SK-N-SH treated with all-trans-retinoic acid at 6 μM for 48 hours (cell line): ENCODE measurements at regions not wholly inside any gene's neighbourhood (a gene's known extent, or its start where the extent isn't known, plus 50 kb on each side); places are given as distances from the start of the nearest gene placed in this dataset.

Source experiments
- ATAC-seq: fragments of 200-7000 bp; cut with Tn5 transposase; 3 replicates; pipeline ENCODE4 v1.9.1; 2020; ENCODE audit warnings: mild to moderate bottlenecking, moderate library complexity
- ARNTL ChIP-seq: fragments of 450-650 bp; formaldehyde crosslinking; IDR thresholded peaks from 2 replicates; pipeline ENCODE4 v1.5.0; 2020; ENCODE audit warnings: low read depth, mild to moderate bottlenecking, moderate library complexity, borderline replicate concordance
- BACH2 ChIP-seq: fragments of 250-450 bp; sonication (Bioruptor Pico); IDR thresholded peaks from 2 replicates; pipeline ENCODE4 v1.9.0; 2021; ENCODE audit warnings: mild to moderate bottlenecking, borderline replicate concordance
- CSRNP3 ChIP-seq: fragments of 250-450 bp; sonication (Bioruptor Pico); IDR thresholded peaks from 2 replicates; pipeline ENCODE4 v1.5.1; 2021; ENCODE audit warnings: mild to moderate bottlenecking, moderate library complexity
- ESRRG ChIP-seq: fragments of 250-450 bp; sonication (Bioruptor Pico); IDR thresholded peaks from 2 replicates; pipeline ENCODE4 v1.6.1; 2021; ENCODE audit warnings: mild to moderate bottlenecking
- GLIS3 ChIP-seq: fragments of 250-450 bp; sonication (Bioruptor Pico); IDR thresholded peaks from 2 replicates; pipeline ENCODE4 v1.5.0; 2020; ENCODE audit warnings: mild to moderate bottlenecking, moderate library complexity
- ISL1 ChIP-seq: fragments of 250-450 bp; sonication (Bioruptor Pico); IDR thresholded peaks from 2 replicates; pipeline ENCODE4 v2.1.2; 2022; ENCODE audit warnings: mild to moderate bottlenecking, moderate library complexity
- OSR1 ChIP-seq: fragments of 250-450 bp; sonication (Bioruptor Pico); IDR thresholded peaks from 2 replicates; pipeline ENCODE4 v1.8.0; 2022; ENCODE audit warnings: moderate library complexity, mild to moderate bottlenecking, inconsistent platforms
- PPARA ChIP-seq: fragments of 250-450 bp; sonication (Bioruptor Pico); IDR thresholded peaks from 2 replicates; pipeline ENCODE4 v1.5.0; 2020; ENCODE audit warnings: mild to moderate bottlenecking, borderline replicate concordance
- RARB ChIP-seq: fragments of 250-450 bp; sonication (Bioruptor Pico); IDR thresholded peaks from 2 replicates; pipeline ENCODE4 v1.8.0; 2021; ENCODE audit warnings: mild to moderate bottlenecking, moderate library complexity
- SNAI2 ChIP-seq: fragments of 250-450 bp; sonication (Bioruptor Pico); IDR thresholded peaks from 2 replicates; pipeline ENCODE4 v1.5.0; 2020; ENCODE audit warnings: mild to moderate bottlenecking, moderate library complexity
- TCF4 ChIP-seq: fragments of 250-450 bp; sonication (Bioruptor Pico); IDR thresholded peaks from 2 replicates; pipeline ENCODE4 v1.8.0; 2021; ENCODE audit warnings: mild to moderate bottlenecking, moderate library complexity, borderline replicate concordance
- TOX ChIP-seq: fragments of 250-450 bp; sonication (Bioruptor Pico); IDR thresholded peaks from 2 replicates; pipeline ENCODE4 v1.8.0; 2021; ENCODE audit warnings: mild to moderate bottlenecking, moderate library complexity, borderline replicate concordance
- ZC3H10 ChIP-seq: fragments of 250-450 bp; sonication (Bioruptor Pico); IDR thresholded peaks from 2 replicates; pipeline ENCODE4 v1.5.1; 2021; ENCODE audit warnings: mild to moderate bottlenecking, moderate library complexity
- ZFP3 ChIP-seq: fragments of 250-450 bp; sonication (Bioruptor Pico); IDR thresholded peaks from 2 replicates; pipeline ENCODE4 v1.5.0; 2020; ENCODE audit warnings: mild to moderate bottlenecking, moderate library complexity
- ZFP30 ChIP-seq: fragments of 450-650 bp; formaldehyde crosslinking; IDR thresholded peaks from 2 replicates; pipeline ENCODE4 v1.5.0; 2022; ENCODE audit warnings: mild to moderate bottlenecking, moderate library complexity
- ZNF565 ChIP-seq: fragments of 450-650 bp; formaldehyde crosslinking; conservative IDR thresholded peaks from 2 replicates; pipeline ENCODE4 v1.5.0; 2020; ENCODE audit warnings: low read depth, mild to moderate bottlenecking, moderate library complexity
- ZNF8 ChIP-seq: fragments of 450-650 bp; formaldehyde crosslinking; IDR thresholded peaks from 2 replicates; pipeline ENCODE4 v1.5.0; 2020; ENCODE audit warnings: mild to moderate bottlenecking, moderate library complexity
- TF ChIP-seq, protein P1 (sequence below): fragments of 250-450 bp; sonication (Bioruptor Pico); IDR thresholded peaks from 2 replicates; pipeline ENCODE4 v1.8.0; 2021; ENCODE audit warnings: low read depth, mild to moderate bottlenecking, moderate library complexity, borderline replicate concordance
- TF ChIP-seq, protein P2 (sequence below): fragments of 250-450 bp; sonication (Bioruptor Pico); IDR thresholded peaks from 2 replicates; pipeline ENCODE4 v1.5.1; 2020; ENCODE audit warnings: low read depth, mild to moderate bottlenecking, moderate library complexity
- TF ChIP-seq, protein P3 (sequence below): fragments of 250-450 bp; sonication (Bioruptor Pico); IDR thresholded peaks from 2 replicates; pipeline ENCODE4 v1.8.0; 2020; ENCODE audit warnings: mild to moderate bottlenecking, moderate library complexity, borderline replicate concordance
- TF ChIP-seq, protein P4 (sequence below): fragments of 250-450 bp; sonication (Bioruptor Pico); IDR thresholded peaks from 2 replicates; pipeline ENCODE4 v1.5.0; 2020; ENCODE audit warnings: mild to moderate bottlenecking, moderate library complexity

DNA sequence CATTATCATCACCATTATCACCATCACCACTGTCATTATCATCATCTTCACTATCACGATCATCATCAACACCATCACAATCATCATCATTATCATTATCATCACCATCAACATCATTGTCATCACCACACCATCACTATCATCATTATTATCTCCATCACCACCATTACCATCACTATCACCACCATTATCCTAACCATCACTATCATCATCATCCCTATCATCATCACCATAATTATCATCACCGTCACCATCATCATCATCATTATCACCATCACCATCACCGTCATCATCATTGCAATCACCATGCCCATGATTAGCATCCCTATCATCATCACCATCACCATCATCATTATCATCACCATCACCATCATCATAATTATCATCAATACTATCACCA, 311.9 kb downstream of the IRX2 start:
- ATAC-seq = no peak
- no peak for TF ChIP-seq RARB (CRISPR knock-in tag)
- no peak for TF ChIP-seq TCF4 (CRISPR knock-in tag)
- no peak for TF ChIP-seq ESRRG
- no peak for TF ChIP-seq ZNF565 (CRISPR knock-in tag)
- TF ChIP-seq SNAI2 (CRISPR knock-in tag) = no peak
- no peak for TF ChIP-seq ZFP30 (CRISPR knock-in tag)
- TF ChIP-seq BACH2 (CRISPR knock-in tag) = no peak
- TF ChIP-seq ZC3H10 (CRISPR knock-in tag) = no peak
- TF ChIP-seq OSR1 (CRISPR knock-in tag) = no peak
- no peak for TF ChIP-seq ZFP3 (CRISPR knock-in tag)
- TF ChIP-seq, protein P1, sequence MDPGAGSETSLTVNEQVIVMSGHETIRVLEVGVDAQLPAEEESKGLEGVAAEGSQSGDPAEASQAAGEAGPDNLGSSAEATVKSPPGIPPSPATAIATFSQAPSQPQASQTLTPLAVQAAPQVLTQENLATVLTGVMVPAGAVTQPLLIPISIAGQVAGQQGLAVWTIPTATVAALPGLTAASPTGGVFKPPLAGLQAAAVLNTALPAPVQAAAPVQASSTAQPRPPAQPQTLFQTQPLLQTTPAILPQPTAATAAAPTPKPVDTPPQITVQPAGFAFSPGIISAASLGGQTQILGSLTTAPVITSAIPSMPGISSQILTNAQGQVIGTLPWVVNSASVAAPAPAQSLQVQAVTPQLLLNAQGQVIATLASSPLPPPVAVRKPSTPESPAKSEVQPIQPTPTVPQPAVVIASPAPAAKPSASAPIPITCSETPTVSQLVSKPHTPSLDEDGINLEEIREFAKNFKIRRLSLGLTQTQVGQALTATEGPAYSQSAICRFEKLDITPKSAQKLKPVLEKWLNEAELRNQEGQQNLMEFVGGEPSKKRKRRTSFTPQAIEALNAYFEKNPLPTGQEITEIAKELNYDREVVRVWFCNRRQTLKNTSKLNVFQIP (CRISPR knock-in tag) = no peak
- no peak for TF ChIP-seq PPARA (CRISPR knock-in tag)
- TF ChIP-seq, protein P2, sequence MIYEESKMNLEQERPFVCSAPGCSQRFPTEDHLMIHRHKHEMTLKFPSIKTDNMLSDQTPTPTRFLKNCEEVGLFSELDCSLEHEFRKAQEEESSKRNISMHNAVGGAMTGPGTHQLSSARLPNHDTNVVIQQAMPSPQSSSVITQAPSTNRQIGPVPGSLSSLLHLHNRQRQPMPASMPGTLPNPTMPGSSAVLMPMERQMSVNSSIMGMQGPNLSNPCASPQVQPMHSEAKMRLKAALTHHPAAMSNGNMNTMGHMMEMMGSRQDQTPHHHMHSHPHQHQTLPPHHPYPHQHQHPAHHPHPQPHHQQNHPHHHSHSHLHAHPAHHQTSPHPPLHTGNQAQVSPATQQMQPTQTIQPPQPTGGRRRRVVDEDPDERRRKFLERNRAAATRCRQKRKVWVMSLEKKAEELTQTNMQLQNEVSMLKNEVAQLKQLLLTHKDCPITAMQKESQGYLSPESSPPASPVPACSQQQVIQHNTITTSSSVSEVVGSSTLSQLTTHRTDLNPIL (CRISPR knock-in tag) = no peak

GRCh38 chr5:2433086-2433485, 318.4 kb downstream of the IRX2 start:
- ATAC-seq = no peak
- no peak for TF ChIP-seq BACH2 (CRISPR knock-in tag)
- no peak for TF ChIP-seq ZNF565 (CRISPR knock-in tag)
- no peak for TF ChIP-seq OSR1 (CRISPR knock-in tag)
- TF ChIP-seq ZNF8 = no peak
- no peak for TF ChIP-seq TOX (CRISPR knock-in tag)
- TF ChIP-seq, protein P3, sequence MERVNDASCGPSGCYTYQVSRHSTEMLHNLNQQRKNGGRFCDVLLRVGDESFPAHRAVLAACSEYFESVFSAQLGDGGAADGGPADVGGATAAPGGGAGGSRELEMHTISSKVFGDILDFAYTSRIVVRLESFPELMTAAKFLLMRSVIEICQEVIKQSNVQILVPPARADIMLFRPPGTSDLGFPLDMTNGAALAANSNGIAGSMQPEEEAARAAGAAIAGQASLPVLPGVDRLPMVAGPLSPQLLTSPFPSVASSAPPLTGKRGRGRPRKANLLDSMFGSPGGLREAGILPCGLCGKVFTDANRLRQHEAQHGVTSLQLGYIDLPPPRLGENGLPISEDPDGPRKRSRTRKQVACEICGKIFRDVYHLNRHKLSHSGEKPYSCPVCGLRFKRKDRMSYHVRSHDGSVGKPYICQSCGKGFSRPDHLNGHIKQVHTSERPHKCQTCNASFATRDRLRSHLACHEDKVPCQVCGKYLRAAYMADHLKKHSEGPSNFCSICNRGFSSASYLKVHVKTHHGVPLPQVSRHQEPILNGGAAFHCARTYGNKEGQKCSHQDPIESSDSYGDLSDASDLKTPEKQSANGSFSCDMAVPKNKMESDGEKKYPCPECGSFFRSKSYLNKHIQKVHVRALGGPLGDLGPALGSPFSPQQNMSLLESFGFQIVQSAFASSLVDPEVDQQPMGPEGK = no peak
- TF ChIP-seq ZFP3 (CRISPR knock-in tag) = no peak
- TF ChIP-seq PPARA (CRISPR knock-in tag) = no peak
- TF ChIP-seq ESRRG = no peak
- no peak for TF ChIP-seq CSRNP3 (CRISPR knock-in tag)
- TF ChIP-seq TCF4 (CRISPR knock-in tag) = no peak
- no peak for TF ChIP-seq ISL1 (CRISPR knock-in tag)
- TF ChIP-seq ARNTL = no peak
- no peak for TF ChIP-seq GLIS3 (CRISPR knock-in tag)
- TF ChIP-seq, protein P1 (CRISPR knock-in tag) = no peak
- no peak for TF ChIP-seq ZFP30 (CRISPR knock-in tag)
- TF ChIP-seq SNAI2 (CRISPR knock-in tag) = no peak
- TF ChIP-seq, protein P4, sequence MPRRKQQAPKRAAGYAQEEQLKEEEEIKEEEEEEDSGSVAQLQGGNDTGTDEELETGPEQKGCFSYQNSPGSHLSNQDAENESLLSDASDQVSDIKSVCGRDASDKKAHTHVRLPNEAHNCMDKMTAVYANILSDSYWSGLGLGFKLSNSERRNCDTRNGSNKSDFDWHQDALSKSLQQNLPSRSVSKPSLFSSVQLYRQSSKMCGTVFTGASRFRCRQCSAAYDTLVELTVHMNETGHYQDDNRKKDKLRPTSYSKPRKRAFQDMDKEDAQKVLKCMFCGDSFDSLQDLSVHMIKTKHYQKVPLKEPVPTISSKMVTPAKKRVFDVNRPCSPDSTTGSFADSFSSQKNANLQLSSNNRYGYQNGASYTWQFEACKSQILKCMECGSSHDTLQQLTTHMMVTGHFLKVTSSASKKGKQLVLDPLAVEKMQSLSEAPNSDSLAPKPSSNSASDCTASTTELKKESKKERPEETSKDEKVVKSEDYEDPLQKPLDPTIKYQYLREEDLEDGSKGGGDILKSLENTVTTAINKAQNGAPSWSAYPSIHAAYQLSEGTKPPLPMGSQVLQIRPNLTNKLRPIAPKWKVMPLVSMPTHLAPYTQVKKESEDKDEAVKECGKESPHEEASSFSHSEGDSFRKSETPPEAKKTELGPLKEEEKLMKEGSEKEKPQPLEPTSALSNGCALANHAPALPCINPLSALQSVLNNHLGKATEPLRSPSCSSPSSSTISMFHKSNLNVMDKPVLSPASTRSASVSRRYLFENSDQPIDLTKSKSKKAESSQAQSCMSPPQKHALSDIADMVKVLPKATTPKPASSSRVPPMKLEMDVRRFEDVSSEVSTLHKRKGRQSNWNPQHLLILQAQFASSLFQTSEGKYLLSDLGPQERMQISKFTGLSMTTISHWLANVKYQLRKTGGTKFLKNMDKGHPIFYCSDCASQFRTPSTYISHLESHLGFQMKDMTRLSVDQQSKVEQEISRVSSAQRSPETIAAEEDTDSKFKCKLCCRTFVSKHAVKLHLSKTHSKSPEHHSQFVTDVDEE (CRISPR knock-in tag) = no peak
- TF ChIP-seq, protein P2 (CRISPR knock-in tag) = no peak
